OCI-LY1 (cell line): ENCODE measurements at regions not wholly inside any gene's neighbourhood (a gene's known extent, or its start where the extent isn't known, plus 50 kb on each side); places are given as distances from the start of the nearest gene placed in this dataset.

Experiments used
- CTCF ChIP-seq: fragments of 200-600 bp; sonication (generic), shearing (Covaris generic); IDR thresholded peaks from 2 replicates; pipeline ENCODE4 v1.5.1; 2017; ENCODE audit warnings: mild to moderate bottlenecking, antibody characterized with exemption, low read length, moderate library complexity, mixed read lengths
- EZH2 ChIP-seq: fragments of 200-600 bp; sonication (generic), shearing (Covaris generic); IDR thresholded peaks from 2 replicates; pipeline ENCODE4 v1.8.0; 2017; ENCODE audit warnings: borderline replicate concordance, mixed run types, mild to moderate bottlenecking, antibody characterized with exemption, low read length, moderate library complexity, mixed read lengths

- TF ChIP-seq CTCF (no peak), EZH2 (no peak)
Observed at GRCh38 chr6:100988391-100988984, 107.4 kb upstream of the ASCC3 start.
